Vagina (tissue), 2 donors: ENCODE measurements at regions not wholly inside any gene's neighbourhood (a gene's known extent, or its start where the extent isn't known, plus 50 kb on each side); places are given as distances from the start of the nearest gene placed in this dataset.

Experiments used
- CTCF ChIP-seq, 3 experiments: fragments of 450-650 bp in 2 of 3; fragments of 200-600 bp in 1 of 3; sonication (generic) in 1 of 3; IDR thresholded peaks; one replicate each; pipeline ENCODE4 v1.5.1; 2017 to 2019; ENCODE audit warnings: antibody characterized with exemption in 3 of 3, mild to moderate bottlenecking in 2 of 3, moderate library complexity in 2 of 3
- POLR2AphosphoS5 ChIP-seq, 2 donors: sonication (generic); formaldehyde crosslinking; IDR thresholded peaks; one replicate each; pipeline ENCODE4 v1.9.0; 2017; ENCODE audit warnings: antibody characterized with exemption in 2 of 2, mild to moderate bottlenecking in 2 of 2, low read depth in 1 of 2; ENCODE audit not compliant: insufficient read depth in 1 of 2

GRCh38 chr14:87073880-87074570, 919.0 kb downstream of the GALC start:
- TF ChIP-seq POLR2AphosphoS5 (IDR thresholded peaks at IDR 0.05; ENCODE audit: insufficient read depth in 1 of 2, low read depth in 1 of 2): no peak
- TF ChIP-seq CTCF (IDR thresholded peaks at IDR 0.05): no peak
